ENCODE measurements at regions not wholly inside any gene's neighbourhood (a gene's known extent, or its start where the extent isn't known, plus 50 kb on each side); places are given as distances from the start of the nearest gene placed in this dataset.

DNA sequence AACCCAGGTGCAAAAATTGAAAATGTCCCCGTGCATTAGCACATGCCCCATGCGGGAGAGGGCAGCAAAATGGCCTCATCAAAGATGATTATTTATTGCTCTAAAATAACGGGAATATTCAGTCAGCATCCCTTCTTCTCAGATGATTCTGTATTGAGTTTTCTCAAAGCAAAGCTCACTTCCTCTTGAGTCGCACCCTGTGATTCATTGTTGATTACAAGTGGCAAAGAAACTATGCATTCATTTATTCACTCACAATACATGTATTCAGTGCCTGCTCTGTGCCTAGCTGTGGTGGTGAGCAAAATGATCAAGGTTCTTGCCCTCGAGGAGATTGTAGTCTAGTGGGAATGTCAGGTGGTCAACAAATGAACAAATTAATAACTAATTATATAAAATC lies 226.0 kb upstream of the KAZN start:
- TF ChIP-seq CTCF (conservative IDR thresholded peaks at IDR 0.05 in 1 of 2, IDR thresholded peaks at IDR 0.05 in 1 of 2; ENCODE audit: extremely low read depth in 1 of 2, insufficient read depth in 1 of 2, low read depth in 1 of 2, low read length in 2 of 2), result no peak
- TF ChIP-seq EZH2 (IDR thresholded peaks at IDR 0.05; ENCODE audit: borderline replicate concordance, low read length), result no peak

Measured in mammary epithelial cell (primary cell).